ENCODE measurements at regions not wholly inside any gene's neighbourhood (a gene's known extent, or its start where the extent isn't known, plus 50 kb on each side); places are given as distances from the start of the nearest gene placed in this dataset.

DNA sequence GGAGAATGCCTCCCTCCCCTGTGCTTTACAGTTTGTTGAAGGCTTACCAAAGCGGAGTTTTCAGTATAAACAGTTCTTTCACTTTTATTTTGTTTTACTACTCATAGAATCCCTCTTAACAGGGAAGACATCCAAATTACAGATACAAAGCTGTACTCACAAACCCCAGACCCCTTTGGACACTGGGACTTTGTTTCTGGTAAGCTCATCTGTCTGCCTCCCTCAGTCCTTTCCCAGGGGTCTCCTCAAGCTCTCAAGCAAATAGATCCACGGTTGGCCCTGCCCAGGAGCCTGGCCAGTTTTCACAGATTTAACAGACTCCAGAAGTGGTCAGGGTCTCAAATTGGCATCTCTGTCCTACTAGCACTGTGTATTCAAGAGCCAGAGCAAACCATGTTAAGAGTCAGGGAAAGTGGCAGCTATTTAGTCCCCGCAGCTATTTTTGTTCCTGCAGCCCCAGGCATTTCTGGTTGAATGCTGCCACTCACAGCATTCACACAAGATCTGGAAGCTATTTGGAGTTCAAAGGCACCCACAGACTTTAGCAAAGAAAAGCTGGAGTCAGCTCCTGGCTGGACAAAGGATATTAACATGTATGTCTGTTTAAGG lies 54.2 kb downstream of the TMEM100 start:
- intact Hi-C loops (cut with micrococcal nuclease), result no loop called here
- ATAC-seq (ENCODE audit: low read depth) (no peak), DNase-seq (no peak)
- Histone ChIP-seq H3K9ac (ENCODE audit: low read length) (no peak overlapping the region), H3K79me2 (ENCODE audit: control insufficient read depth, insufficient read depth, low read length) (no peaks in the 10 kb centered on the region), H3K4me1 (ENCODE audit: control insufficient read depth in 2 of 2, insufficient read depth in 2 of 2, low read length in 2 of 2) (peaks cover 14 to 17% of the 10 kb centered on the region in 2 donors), H3K27me3 (replicated peaks in 1 of 4; ENCODE audit: control extremely low read depth in 1 of 4, control insufficient read depth in 3 of 4, insufficient read depth in 4 of 4, low read length in 3 of 4) (peaks cover 0 to 6% (median 2%) of the 10 kb centered on the region in 4 experiments), H4K20me1 (ENCODE audit: control insufficient read depth, insufficient read depth, low read length, poor library complexity, severe bottlenecking) (no peaks in the 10 kb centered on the region), H3K27ac (ENCODE audit: low read length in 2 of 2) (no peak overlapping the region), H3K36me3 (replicated peaks in 1 of 2; ENCODE audit: control extremely low read depth in 1 of 2, control insufficient read depth in 1 of 2, extremely low read depth in 1 of 2, insufficient read depth in 2 of 2, low read length in 1 of 2) (no peaks in the 10 kb centered on the region), H2AFZ (ENCODE audit: insufficient read depth, low read depth, low read length, poor library complexity, severe bottlenecking) (no peak overlapping the region), H3K4me2 (replicated peaks; ENCODE audit: low read depth, low read length, poor library complexity, severe bottlenecking) (no peak overlapping the region), H3K4me3 (ENCODE audit: control extremely low read depth in 1 of 5, extremely low read depth in 1 of 5, insufficient read depth in 1 of 5, low read depth in 2 of 5, low read length in 4 of 5) (no peak overlapping the region), H3K9me3 (ENCODE audit: control extremely low read depth in 1 of 3, control insufficient read depth in 2 of 3, insufficient read depth in 1 of 3, low read length in 2 of 3) (peaks cover 0 to under 1% (median 0%) of the 10 kb centered on the region in 3 donors)
- 100% methylated on average over 3 of the region's 3 CpGs for WGBS (ENCODE audit: insufficient coverage)
- Mint-ChIP-seq H3K4me3 (no peak overlapping the region), H3K27ac (no peak overlapping the region), H3K9me3 (ENCODE audit: insufficient read depth) (no peaks in the 10 kb centered on the region), H3K27me3 (peaks cover 14% of the 10 kb centered on the region), H3K4me1 (peaks cover 21% of the 10 kb centered on the region)
- no peak for TF ChIP-seq EZH2 (IDR thresholded peaks at IDR 0.05; ENCODE audit: borderline replicate concordance, insufficient read depth, low read depth, low read length, poor library complexity, severe bottlenecking)
- TF ChIP-seq, protein P1, sequence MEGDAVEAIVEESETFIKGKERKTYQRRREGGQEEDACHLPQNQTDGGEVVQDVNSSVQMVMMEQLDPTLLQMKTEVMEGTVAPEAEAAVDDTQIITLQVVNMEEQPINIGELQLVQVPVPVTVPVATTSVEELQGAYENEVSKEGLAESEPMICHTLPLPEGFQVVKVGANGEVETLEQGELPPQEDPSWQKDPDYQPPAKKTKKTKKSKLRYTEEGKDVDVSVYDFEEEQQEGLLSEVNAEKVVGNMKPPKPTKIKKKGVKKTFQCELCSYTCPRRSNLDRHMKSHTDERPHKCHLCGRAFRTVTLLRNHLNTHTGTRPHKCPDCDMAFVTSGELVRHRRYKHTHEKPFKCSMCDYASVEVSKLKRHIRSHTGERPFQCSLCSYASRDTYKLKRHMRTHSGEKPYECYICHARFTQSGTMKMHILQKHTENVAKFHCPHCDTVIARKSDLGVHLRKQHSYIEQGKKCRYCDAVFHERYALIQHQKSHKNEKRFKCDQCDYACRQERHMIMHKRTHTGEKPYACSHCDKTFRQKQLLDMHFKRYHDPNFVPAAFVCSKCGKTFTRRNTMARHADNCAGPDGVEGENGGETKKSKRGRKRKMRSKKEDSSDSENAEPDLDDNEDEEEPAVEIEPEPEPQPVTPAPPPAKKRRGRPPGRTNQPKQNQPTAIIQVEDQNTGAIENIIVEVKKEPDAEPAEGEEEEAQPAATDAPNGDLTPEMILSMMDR (IDR thresholded peaks at IDR 0.05), result no peak
- CTCF ChIA-PET, result no interaction called here
- POLR2A ChIA-PET, result no interaction called here

DNA sequence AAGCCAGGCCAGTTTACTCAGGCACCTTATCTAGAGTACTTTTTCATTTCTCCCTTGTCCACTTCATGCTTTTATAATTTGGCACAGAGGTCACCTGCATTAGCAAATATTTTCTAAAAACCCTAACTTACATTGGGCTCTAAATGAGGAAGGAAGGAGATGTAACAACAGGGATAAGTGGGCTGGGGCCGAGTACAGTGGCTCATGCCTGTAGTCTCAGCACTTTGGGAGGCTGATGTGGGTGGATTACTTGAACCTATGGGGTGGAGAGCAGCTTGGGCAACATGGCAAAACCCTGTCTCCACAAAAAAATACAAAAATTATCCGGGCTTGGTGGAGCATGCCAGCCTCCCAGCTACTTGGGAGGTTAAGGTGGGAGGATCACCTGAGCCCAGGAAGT lies 55.9 kb downstream of the TMEM100 start:
- H3K4me2 ChIP-seq (replicated peaks; ENCODE audit: low read depth, low read length, poor library complexity, severe bottlenecking), result no peak overlapping the region
- intact Hi-C loops (cut with micrococcal nuclease), result no loop called here
- no peak overlapping the region for H3K9ac ChIP-seq (ENCODE audit: low read length)
- ChIA-PET POLR2A (no interaction called here), CTCF (interaction anchor here (0.7 kb wide), 1 partner anchor 140 kb away, joined by 3 read pairs; no protein-coding TSS in a partner anchor)
- TF ChIP-seq EZH2 (IDR thresholded peaks at IDR 0.05; ENCODE audit: borderline replicate concordance, insufficient read depth, low read depth, low read length, poor library complexity, severe bottlenecking), result no peak
- TF ChIP-seq, protein P1 (IDR thresholded peaks at IDR 0.05), result no peak
- H3K9me3 ChIP-seq (ENCODE audit: control extremely low read depth in 1 of 3, control insufficient read depth in 2 of 3, insufficient read depth in 1 of 3, low read length in 2 of 3), result no peaks in the 10 kb centered on the region
- H2AFZ ChIP-seq (ENCODE audit: insufficient read depth, low read depth, low read length, poor library complexity, severe bottlenecking), result no peak overlapping the region
- no peak overlapping the region for H3K4me3 Mint-ChIP-seq
- no peak overlapping the region for H3K4me3 ChIP-seq (ENCODE audit: control extremely low read depth in 1 of 5, extremely low read depth in 1 of 5, insufficient read depth in 1 of 5, low read depth in 2 of 5, low read length in 4 of 5)
- H3K36me3 ChIP-seq (replicated peaks in 1 of 2; ENCODE audit: control extremely low read depth in 1 of 2, control insufficient read depth in 1 of 2, extremely low read depth in 1 of 2, insufficient read depth in 2 of 2, low read length in 1 of 2), result no peaks in the 10 kb centered on the region
- H4K20me1 ChIP-seq (ENCODE audit: control insufficient read depth, insufficient read depth, low read length, poor library complexity, severe bottlenecking), result no peaks in the 10 kb centered on the region
- H3K27ac Mint-ChIP-seq, result no peak overlapping the region
- H3K27ac ChIP-seq (ENCODE audit: low read length in 2 of 2), result no peak overlapping the region
- no CpG with 5 or more reads among the region's 2 CpGs for WGBS (ENCODE audit: insufficient coverage)
- no peaks in the 10 kb centered on the region for H3K9me3 Mint-ChIP-seq (ENCODE audit: insufficient read depth)
- H3K4me1 ChIP-seq (ENCODE audit: control insufficient read depth in 2 of 2, insufficient read depth in 2 of 2, low read length in 2 of 2), result peaks cover 17 to 24% of the 10 kb centered on the region in 2 donors
- no peaks in the 10 kb centered on the region for H3K79me2 ChIP-seq (ENCODE audit: control insufficient read depth, insufficient read depth, low read length)
- H3K27me3 Mint-ChIP-seq, result peaks cover 14% of the 10 kb centered on the region
- H3K27me3 ChIP-seq (replicated peaks in 1 of 4; ENCODE audit: control extremely low read depth in 1 of 4, control insufficient read depth in 3 of 4, insufficient read depth in 4 of 4, low read length in 3 of 4), result peaks cover 0 to 6% (median 2%) of the 10 kb centered on the region in 4 experiments
- ATAC-seq (ENCODE audit: low read depth) (no peak), DNase-seq (no peak)
- peaks cover 29% of the 10 kb centered on the region for H3K4me1 Mint-ChIP-seq
